ENCODE measurements at regions not wholly inside any gene's neighbourhood (a gene's known extent, or its start where the extent isn't known, plus 50 kb on each side); places are given as distances from the start of the nearest gene placed in this dataset.

DNA sequence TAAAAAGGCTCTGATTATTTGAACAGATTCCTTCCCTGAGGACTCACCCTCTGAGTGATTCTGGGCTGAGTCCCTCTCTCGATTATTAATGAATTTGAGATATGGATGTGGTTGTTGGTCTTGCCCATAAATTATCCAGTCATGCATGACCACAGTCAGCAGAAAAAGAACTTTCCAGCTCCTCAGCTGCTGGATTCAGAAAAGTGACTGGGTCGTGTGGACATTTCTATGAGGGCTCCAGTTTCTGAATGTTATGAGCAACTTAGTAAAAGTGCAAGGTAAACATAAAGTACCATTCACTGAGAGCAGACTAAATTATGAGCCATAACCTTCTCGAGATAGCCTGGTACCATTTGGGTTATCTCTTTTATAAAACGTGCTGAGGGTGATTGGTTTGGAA lies 100.1 kb upstream of the CLDN10 start:
- no peak for DNase-seq (ENCODE audit: low spot score)

DNA sequence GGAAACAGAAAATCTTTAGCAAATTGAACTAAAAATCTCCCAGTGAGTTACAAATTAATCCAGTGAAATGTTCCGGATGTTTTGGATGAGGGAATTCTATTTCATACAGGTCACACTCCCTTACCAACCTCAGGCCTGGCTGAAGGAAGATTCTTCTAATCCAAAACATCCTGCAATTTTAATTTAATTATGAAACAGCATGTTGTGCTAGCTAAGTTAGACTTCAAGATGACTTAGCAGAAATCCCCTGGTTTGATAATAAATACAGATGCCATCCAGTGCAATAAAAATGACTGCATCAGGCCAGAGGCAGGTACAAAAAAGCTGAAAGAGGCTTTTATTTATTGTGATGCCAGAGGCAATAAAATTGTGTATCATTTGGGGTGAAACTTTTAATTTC lies 96.7 kb upstream of the CLDN10 start:
- DNase-seq (ENCODE audit: low spot score): no peak

DNA sequence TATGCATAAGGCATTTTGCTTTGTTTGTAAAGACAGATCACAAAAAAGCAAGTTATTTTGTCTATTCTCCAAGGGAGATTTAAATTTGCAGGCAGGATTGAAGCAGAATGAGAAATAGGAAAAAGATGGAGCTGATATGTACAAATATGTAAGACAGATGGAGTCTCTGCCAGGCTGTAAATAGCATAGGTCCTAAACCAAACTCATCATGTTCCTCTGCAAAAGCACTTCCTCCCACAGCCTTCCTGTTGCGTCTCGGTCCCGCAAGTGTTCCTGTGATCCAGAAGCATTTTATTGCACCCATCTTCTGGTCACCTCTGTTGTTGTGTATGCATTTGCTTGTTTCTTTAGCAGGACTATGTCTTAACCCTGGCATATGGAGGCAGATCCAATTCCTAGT lies 95.7 kb upstream of the CLDN10 start:
- no peak for DNase-seq (ENCODE audit: low spot score)

DNA sequence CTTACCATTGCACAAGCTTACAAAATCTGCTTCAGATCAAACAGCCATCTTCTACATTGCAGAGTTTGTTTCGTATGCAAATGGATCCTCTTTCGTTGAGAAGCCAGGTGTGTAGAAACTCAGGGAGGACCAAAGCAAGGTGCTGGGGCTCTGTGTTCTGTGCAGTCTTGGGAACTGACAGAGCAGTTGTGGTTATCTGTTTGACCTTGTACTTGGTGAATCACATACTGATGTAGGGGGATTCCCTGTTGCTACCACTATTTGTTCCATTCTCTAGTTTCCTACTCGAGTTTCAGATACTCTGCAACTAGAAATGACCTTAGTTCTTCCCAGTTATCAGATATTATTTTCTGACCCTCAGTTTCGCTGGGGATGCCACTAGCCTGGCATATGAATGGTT lies 95.2 kb upstream of the CLDN10 start:
- DNase-seq (ENCODE audit: low spot score): no peak

DNA sequence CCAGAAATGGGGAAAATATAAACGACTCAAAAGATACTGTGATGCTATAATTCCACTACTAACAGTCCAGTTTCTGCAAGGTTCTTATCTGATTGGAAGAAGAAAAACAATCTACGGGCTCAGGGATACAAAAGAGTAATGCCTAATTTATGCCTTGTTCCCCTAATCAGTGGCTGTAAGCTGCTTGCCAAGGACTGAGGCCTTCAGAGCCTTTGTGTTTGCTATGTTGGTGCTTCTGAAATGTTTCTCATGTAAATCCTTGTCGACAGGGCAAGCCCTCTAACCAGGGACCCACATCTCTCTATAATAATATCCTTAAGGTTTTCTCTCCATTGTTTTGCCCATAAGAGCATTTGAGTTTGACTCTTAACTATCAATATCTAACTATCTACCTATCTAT lies 89.7 kb upstream of the CLDN10 start:
- DNase-seq (ENCODE audit: low spot score): no peak

DNA sequence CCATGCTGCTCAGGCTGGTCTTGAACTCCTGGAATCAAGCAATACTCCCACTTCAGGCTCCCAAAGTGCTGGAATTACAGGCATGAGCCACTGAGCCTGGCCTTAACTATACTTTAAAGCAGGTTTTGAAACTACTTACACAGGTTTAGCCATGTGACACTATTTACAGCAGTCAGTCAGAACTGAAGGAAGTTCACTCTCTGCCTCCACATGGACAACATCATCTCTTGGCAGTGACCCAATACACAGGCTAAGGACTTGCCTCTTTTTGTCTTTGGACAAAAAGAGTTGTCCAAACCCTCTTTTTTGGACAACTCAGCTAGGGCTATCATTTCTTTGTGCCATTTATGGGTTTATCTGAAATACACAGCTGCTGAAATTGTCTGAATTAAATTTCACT lies 89.0 kb upstream of the CLDN10 start:
- no peak for DNase-seq (ENCODE audit: low spot score)

DNA sequence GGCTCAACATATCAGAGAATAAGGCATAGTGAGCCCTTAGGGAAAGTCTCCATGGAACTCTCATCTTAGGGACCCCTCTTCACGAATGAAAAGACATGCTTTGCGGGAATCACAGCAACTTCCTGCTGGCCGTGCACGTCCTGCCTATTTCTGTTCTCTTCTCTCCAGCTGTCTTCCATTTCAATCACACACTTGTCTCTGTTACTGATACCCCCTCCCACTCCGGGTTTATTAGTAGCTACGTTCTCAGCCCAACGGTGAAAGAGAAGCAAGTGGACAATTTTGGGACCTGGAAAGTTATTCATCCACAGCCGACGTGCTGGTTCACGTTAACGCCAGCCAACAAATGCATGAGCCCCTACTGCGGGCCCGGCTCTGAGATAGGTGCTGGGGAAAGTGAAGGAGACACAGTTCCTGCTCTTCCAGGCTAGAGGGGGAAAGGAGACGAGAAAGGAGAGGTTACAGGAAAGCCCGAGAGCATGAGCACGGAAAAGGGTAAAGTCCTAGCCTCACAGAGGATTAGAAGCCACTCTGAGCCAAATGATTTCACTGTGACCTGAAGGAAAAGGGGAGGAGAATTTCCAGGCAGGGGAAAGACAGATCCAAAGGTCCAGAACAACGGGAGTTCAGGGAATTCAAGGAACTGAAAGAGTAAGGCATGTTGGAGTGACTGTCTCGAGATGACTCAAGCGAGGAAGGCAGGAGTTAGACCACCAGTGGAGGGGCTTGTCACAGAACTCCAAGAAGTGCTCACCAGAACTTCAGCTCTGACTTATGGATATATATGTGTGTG lies 81.8 kb upstream of the CLDN10 start:
- DNase-seq (ENCODE audit: low spot score): no peak

DNA sequence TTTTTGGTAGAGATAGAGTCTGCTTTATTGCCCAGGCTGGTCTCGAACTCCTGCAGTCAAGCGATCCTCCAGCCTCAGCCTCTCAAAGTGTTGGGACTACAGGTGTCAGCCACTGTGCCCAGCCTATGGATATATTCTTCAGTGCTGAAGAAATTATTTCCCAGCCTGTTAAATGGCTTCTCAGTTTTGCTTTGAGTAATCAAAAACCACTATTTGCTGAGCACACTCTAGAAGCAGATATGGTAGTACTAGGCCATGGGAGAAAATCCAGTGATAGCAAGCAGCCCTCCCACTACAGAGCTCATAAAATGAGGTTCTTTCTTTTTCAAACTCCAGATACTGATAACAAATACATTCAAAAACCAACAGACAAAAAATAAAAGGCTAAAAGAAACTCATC lies 80.6 kb upstream of the CLDN10 start:
- DNase-seq (ENCODE audit: low spot score): no peak

DNA sequence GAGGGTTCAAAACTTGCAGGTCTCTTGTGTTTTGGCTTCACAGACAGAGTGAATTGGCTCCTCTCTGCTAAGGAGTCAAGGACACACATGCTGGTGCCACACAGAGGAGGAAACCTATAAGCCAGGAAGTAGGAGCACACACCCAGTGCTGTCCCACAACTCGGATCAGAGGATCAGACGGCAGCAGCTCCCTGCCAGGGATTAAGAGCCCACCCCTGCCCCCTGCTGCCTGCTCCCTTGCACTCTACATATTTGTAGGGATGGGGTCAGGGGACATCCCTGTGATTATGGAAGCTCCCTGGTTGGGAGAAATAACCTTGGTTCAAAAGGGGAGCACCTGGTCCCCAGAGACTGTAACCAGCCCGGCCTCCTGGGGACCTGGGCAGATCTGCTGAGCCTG lies 77.5 kb upstream of the CLDN10 start:
- no peak for DNase-seq (ENCODE audit: low spot score)

DNA sequence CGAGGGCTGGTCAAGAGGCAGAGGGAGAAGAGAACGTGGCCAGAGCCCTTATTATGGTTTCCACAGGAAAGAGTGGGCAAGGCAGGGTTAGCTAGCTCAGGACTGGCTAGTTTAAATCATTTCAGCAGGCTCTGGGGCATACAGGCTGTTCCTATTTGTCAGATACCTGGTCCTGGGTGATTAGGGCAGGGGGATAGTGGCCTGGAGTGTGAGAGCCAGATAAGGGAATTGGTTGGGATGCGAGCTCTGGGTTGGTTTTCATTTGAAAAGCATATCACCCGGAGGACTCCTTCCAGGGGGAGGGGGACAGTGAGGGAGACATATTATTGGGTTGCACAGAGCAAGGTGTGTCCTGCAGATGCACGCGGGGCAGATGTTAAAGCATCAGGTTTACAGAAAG lies 75.3 kb upstream of the CLDN10 start:
- DNase-seq (ENCODE audit: low spot score): no peak

DNA sequence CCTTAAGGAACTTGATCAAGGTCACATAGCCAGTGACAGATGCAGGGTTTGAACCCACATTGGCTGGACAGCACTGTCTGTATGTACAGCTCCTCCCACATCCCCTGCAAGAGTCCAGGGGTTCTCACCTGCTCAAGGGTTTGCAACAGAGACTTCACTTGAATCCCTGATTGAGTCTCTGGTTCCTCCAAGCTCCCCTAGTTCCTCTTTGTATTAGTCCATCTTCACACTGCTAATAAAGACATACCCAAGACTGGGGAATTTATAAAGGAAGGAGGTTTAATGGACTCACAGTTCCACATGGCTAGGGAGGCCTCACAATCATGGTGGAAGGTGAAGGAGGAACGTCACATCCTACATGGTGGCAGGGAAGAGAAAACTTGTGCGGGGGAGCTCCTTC lies 72.8 kb upstream of the CLDN10 start:
- no peak for DNase-seq (ENCODE audit: low spot score)

DNA sequence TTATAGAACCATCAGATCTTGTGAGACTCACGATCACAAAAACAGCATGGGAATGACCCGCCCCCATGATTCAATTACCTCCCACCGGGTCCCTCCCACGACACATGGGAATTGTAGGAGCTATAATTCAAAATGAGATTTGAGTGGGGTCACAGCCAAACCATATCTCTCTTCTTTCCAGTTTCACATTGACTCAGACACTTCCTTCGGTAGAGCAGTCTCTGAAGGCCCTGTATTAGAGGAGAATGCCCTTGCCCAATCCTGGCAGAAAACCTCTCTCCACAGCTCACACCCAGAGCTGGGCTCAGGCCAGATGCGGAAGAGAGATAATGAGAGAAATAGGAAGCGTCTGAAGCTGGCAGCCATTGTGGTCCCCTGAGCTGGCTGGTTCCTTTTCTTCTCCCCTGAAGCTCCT lies 72.4 kb upstream of the CLDN10 start:
- DNase-seq (ENCODE audit: low spot score): peak; percentile 75

DNA sequence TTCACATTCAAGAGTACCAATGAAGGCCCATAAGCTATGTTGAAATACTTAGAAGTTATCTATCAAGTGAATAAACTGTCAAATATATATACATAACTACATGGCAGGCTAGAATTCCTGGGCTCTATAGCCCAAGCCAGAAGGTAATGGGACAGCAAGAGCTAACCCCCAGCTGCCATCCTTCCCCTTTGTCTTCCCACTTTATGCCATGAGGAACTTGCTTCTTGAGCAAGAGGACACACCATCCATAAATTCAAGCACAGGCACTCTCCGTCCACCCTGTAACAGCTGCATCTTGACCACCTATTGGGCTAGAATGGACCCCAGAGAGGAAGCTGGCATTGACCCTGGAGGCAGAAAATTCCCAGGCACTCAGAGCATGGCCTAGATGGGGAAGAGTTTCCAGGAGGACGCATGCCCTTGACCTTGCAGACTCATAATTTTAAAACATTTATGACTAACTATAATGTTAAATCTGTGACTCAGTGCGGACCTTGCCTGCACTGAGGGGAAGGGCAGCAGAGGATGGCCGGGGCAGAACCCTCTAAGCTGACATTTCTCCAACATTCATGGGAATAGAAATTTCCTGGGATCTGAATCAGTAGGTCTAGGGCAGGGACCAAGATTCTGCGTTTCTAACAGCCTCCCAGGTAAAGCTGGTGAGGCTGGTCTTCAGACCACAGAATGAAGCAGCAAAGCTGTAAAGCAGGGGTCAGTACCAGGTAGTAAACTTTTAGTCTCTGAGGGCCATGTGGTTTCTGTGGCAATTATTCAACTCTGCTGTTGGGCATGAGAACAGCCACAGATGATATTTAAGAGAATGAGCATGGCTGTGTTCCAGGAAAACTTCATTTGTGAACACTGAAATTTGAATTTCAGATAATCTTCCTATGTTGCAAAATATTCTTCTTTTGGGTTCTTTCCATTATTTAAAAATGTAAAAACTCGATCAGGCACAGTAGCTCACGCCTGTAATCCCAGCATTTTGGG lies 71.4 kb upstream of the CLDN10 start:
- no peak for DNase-seq (ENCODE audit: low spot score)

DNA sequence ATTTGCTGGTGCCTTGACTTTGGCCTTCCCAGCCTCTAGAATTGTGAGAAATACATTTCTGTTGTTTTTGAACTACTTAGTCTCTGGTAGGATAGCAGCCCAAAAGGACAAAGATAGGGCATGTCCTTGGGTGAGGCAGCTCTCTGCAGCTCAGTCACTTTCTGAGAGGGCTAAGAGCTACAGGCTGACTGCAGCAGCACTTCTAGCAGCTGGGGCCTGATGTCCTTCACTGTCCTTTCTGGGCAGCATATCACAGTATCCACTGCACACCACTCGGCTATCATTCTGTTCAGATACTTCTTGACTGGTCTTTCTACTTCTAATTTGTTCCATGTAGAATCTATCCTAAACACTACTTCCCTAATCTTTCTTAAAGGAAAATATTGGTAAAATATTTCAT lies 68.5 kb upstream of the CLDN10 start:
- DNase-seq (ENCODE audit: low spot score): no peak

DNA sequence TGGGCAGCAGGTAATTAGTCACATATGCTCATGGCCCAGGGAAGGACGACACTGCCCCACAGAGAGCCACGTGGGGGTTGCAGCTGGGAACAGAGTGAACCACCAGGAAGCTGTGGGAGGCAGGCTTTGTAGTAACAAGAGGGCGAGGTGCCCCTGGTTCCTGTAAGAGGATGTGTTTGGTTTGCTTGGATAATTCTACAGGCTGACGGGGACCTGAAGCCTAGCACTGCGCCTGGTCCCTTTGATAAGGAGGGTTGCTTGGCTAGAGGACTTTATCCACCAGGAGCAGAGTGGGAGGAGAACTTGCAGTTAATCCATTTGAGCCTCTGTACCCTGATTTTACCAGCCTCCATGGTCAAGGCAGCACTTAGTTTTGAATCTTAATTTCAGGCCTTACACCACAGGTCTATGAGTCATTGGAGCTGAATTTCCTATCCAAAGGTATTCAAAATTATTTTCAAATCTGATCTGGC lies 67.4 kb upstream of the CLDN10 start:
- no peak for DNase-seq (ENCODE audit: low spot score)

DNA sequence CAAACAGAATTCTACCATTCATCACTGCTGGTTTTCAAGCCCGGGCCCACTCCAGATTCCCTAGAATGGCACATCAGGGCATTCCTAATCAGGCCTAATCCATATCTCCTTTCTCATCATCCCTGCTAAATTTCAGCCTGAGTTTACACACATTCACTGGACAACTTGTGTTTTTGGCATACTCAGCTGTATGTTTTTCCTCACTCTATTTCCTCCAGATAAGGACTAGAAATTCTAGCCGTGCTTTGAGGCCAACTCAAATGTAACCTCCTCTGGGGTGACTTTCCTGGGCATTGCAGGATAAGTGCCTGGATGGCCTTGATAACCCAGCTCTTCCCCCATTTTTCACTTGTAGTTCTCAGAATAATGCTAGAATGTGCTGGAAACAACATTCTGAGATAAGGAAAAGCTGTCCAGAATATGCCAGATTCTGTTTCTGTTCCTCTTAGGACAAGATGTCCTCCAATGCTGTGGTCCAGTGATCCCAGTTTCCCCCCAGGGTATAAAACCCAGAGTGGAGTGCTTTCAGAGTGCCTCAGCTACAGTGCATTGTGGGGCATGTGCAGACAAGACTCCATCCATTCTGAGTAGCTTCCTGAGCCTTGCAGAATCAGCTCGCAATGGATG lies 66.9 kb upstream of the CLDN10 start:
- DNase-seq (ENCODE audit: low spot score): no peak

DNA sequence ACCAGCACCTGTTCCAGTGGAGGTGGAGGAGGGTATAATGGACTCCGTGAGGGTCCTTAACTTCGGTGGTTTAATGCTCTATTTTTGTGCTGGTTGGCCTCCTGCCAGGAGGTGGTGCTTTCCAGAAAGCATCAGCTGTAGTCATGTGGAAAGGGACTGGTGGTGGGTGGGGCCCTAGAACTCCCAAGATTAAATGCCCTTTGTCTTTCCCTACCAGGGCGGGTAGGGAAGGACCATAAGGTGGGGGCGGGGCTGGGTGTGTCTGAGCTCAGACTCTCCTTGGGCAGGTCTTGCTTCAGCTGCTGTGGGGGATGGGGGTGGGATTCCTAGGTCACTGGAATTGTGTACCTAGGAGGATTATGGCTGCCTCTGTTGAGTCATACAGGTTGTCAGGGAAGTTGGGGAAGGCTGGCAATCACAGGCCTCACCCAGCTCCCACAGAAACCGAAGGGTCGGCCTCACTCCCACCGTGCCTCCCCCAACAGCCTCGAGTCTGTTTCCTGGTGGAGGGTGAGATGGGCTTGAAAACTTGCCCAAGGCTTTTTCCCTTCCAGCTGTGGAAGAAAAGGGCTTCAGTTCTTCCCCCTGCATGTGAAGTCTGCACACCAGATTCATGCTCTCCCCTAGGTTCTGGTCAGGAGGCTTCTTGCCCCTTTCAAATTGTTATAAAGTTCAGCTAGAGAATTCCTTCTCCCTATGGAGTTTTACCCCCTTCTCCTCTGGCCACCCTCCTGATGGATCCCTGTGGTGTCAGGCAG lies 60.3 kb upstream of the CLDN10 start:
- no peak for DNase-seq (ENCODE audit: low spot score)

DNA sequence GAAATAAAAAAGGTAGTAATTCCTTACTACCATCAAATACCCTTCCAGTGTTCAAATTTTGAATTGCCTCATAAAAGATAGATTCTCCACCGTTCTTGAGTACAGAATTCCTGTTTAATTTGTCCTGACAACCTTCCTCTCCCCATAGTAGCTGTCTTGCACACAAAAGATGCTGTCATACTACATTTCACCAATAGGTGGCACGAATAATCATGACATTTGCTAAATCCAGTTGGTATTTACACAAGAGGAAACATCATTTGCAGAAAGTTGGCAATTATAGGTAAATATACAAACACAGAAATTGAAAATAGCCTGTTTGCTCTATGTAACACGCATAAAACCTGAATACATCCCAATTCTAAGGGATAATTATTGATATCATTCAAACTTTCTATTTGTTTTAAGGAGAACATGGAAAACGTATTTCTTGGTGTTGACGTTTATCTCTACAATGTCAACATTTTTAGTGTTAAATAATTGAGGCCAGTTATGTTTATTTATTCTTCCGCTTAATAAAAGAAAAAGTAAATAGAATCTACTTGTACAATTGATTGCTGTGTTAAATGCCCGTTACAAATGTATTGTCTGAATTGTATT lies 58.3 kb upstream of the CLDN10 start:
- DNase-seq (ENCODE audit: low spot score): peak; percentile 72

DNA sequence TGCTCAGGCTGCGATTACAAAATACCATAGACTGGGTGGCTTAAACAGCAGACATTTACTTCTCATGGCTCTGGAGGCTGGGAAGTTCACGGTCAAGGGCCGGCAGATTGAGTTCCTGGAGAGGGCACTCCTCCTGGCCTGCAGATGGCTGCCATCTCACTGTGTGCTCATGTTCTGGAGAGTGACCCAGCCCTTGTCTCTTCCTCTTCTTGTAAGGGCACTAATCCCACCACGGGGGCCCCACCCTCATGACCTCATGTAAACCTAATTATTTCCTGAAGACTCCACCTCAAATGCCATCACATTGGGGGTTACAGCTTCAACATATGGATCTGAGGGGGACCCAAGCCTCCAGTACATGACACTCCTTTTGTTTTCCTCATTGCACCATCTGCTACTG lies 56.0 kb upstream of the CLDN10 start:
- DNase-seq (ENCODE audit: low spot score): no peak

DNA sequence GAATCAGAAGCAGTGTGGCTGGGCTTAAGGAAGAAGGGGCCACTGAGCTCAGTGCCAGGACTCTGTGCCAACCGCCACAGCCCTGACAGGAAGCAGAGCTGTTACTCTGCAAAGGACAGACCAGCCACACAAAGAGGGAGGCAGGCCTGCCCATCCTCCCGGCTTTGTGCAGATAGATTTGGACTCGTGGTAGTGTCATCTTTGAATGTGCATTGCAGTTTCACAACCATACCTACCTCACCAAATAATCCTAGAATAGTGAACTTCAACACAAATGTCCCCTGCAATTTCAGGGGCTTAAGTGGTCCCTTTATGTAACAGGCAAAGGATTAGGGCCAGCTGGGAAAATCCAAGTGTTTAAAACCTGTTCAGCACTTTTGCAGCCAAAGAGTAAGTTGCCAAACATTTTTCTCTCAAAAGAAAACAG lies 55.1 kb upstream of the CLDN10 start:
- DNase-seq (ENCODE audit: low spot score): peak; percentile 58

DNA sequence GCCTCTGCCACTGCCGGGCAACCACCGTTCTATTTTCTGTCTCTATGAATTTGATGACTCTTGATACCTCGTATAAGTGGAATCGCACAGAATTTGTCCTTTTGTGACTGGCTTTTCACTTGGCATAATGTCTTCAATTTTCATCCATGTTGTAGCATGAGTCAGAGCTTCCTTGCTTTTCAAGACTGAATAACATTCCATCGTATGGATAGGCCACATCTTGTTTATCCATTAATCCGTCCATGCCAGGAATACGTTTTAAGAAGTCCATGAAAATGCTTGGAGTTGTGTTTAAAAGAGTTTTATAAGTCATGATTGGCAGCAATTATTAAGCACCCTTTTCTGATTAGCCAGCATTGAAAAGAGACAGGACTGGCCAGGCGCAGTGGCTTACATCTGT lies 53.6 kb upstream of the CLDN10 start:
- no peak for DNase-seq (ENCODE audit: low spot score)
